ENCODE measurements at regions not wholly inside any gene's neighbourhood (a gene's known extent, or its start where the extent isn't known, plus 50 kb on each side); places are given as distances from the start of the nearest gene placed in this dataset.
"Not testable (repeated sequence)": the region's sequence is repeated elsewhere in the genome, so short reads cannot be mapped to it uniquely, and the experiment has no call there.

DNA sequence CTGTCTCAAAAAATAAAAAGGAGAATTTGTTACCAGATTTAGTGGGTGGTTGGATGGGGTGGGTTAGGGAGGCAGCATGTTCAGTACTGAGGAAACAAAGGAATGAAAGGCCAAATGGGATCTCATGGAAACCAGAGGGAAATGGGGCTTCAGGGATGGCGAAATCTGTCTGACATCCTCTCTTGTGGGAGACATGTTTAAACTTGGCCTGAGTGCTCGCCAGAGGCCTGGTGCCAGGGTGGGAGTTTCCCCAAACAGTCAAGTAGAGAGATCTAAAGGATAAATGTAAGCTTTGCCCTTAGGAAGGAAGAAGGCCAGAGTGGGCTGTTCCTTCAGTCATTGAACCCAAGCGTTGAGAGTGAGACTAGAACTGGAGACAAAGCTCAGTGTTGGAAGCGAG is 61.9 kb upstream of the AKIRIN2 start:
- no peak for DNase-seq (ENCODE audit: low spot score)

DNA sequence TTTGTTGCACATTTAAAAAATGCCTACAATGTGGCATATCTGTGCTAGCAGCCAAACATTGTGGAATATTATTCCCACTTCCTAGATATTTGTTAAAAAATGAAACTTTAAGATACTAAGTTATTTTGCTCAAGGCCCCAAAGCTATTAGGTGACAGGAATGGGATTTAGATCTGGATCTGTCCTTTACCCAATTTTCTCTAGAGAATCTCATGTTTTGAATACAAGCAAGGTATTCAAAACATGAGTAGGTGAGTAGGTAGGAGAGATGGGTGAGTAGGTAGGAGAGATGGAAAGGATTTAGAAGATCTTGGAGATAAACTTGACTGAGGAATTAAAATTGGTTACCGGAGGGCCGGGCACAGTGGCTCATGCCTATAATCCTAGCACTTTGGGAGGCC is 61.2 kb upstream of the AKIRIN2 start:
- no peak for DNase-seq (ENCODE audit: low spot score)

DNA sequence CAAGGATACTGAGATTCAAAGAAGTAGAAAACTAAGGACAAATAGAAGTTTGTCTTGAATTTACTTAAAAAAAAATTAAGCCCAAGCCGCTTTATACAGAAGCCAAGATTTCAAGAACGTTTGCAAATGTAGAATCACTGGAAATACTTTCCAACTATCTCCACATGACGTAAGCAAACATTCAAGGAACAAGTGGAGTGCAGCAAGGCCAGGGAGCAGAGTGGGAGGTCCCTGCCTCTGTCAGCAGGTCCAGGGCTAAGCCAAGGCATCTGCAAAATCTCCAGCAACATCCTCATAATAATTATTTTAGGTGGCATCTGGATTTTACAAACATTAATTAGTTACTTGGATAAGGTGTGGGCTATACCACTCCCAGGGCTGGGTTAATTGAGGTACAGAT is 60.1 kb upstream of the AKIRIN2 start:
- no peak for DNase-seq (ENCODE audit: low spot score)

DNA sequence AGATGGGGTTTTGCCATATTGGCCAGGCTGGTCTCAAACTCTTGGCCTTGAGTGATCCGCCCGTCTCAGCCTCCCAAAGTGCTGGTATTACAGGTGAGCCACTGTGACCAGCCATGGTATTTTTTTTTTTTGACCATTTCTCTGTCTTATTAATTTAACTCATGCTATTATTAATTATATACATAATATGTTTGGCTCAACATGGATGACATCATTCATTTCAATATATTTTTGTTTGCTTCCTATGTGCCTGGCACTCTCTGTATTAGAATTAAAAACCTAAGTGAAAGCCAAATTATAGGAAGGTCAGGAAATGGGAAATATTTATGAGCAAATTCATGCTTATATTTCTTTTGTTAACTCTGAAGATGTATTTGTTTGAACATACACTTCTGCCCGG is 55.8 kb upstream of the AKIRIN2 start:
- no peak for DNase-seq (ENCODE audit: low spot score)

DNA sequence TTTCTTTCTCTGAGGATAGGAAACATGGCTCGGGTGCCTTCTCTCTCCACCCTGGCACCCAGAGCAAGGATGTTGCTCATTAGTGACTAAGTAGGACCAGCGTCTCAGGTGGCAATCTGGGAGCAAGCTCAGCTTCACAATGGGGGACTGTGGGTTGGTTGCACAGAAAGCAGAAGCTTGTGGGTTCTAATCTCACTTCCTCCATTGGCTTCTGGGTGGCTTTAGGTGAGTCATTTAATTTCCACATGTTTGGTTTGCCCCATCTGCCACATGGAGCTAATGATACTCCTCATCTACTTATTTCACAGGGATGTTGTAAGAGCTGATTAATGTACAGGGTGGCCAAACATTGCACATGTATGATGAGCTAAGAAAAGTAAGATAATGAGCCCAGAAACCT is 54.8 kb upstream of the AKIRIN2 start:
- peak; percentile 33 for DNase-seq (ENCODE audit: low spot score)

DNA sequence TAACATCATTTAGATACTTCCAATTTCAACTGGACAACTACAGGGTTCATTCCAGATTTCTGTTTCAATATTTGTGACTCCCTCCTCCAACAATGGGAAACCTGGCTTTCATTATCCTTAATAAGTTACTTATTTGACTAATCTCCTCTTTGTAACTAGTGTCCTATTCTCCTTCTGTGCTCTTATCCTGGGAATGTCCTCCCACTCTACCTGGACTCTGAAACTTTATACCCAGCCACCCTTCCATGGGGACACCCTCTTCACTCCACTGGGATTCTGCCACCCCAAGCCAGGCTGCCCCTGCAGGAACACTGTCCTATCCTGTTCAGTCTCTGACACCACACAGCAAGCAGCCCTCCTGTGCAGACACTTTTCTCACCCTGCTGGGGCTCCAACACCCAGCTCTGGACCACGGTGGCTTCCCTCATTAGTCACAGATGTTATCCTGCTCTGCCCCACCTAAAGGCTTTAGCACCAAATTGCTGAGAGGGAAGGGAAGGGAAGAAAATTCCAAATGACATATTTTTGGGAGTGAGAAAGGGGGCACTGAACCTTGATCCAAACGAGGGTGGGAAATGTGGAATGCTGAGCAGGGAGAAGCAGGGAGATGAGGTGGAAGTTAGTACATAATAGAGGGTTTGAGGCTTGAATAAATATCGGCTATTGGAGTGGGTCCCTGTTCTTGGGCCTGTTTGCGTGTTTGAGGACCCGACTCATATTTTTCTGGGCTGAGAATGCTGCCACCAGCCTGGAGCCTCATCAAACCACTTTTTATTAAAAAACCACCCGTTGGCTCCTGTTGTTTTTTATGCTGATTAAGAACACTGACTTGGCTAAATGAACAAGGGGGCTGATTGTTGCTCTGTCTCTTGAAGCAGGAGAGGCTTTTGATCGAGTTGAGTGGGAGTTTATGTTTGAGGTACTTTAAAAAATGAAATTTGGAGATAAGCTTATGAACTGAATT is 54.0 kb upstream of the AKIRIN2 start:
- no peak for DNase-seq (ENCODE audit: low spot score)

DNA sequence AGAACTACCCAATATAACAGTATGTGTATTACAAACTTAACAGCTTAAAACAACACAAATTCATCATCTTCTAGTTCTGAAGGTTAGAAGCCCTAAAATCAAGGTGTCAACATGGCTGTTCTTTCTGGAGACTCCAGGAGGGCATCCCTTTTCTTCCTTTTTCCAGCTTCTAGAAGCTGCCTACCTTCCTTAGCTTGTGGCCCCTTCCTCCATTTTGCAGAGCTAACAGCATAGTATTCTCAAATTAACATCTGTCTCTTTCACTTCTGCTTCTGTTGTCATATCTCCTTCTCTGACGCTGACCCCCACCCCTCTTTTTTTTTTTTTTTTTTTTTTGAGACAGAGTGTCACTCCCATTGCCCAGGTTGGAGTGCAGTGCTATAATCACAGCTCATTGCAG is 52.8 kb upstream of the AKIRIN2 start:
- DNase-seq (ENCODE audit: low spot score) = no peak

DNA sequence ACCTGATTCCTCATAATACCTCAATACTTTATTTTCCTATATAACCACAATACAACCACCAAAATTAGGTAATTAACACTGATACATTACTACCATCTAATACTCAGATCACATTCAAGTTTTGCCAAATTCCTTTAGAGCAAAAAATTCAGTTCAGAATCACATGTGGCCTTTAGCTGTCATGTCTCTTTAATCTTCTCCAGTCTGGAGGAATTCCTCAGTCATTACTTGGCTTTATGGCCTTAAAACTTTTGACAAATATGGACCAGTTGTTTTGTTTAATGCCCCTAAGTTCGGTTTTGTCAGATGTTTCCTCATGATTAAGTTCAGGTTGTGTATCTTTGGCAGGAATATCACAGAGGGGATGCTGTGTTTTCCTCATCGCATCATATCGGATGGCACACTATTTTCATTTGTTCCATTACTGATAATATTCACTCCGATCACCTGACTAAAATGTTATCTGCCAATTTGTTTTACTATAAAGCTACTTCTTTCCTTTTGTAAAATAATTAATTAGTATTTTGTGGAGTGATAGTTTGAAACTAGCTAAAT is 51.2 kb upstream of the AKIRIN2 start:
- DNase-seq (ENCODE audit: low spot score) = no peak

DNA sequence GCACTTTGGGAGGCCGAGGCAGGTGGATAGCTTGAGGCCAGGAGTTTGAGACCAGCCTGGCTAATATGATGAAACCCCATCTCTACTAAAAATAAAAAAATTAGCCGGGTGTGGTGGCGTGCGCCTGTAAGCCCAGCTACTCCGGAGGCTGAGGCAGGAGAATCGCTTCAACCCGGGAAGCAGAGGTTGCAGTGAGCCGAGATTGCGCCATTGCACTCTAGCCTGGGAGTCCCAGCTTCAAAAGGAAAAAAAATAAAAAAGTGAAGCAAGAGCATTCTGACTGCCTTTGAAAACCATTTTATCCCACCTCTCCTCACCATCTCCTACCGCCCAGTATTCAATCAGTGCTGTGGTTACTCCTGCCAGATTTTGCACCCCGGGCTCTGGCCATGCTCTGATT is 50.5 kb upstream of the AKIRIN2 start:
- not testable (repeated sequence) for DNase-seq (ENCODE audit: low spot score)

Data from RKO (cell line).